Kidney glomerular epithelial cell (primary cell): ENCODE measurements at regions not wholly inside any gene's neighbourhood (a gene's known extent, or its start where the extent isn't known, plus 50 kb on each side); places are given as distances from the start of the nearest gene placed in this dataset.

Source experiments
- DNase-seq: peaks from one replicate; lab custom pipeline; 2025; lab: John Stamatoyannopoulos, UW

- DNase-seq = peak; percentile 44
Measured at GRCh38 chr18:22848615-22849014, 84.5 kb upstream of the RBBP8 start.

DNA sequence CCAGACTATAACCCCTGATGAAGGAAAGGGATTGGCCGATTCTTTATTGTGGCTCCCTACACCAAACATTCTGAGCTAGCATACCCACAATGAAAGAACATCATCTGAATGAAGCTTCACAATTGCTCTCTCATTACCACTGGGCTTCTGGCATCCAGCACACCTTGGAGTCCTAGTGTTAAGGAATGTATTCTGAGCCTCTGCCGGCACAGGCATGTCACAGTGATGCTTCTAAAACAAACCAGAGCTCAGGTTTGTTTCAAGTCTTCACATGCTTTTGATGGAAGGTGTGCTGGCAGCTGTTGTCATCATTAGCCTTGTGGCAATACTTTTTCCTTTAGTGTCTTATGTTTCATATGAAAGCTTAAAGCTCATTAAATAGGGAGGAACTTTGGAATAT, 76.3 kb upstream of the RBBP8 start:
- DNase-seq = peak; percentile 37

DNA sequence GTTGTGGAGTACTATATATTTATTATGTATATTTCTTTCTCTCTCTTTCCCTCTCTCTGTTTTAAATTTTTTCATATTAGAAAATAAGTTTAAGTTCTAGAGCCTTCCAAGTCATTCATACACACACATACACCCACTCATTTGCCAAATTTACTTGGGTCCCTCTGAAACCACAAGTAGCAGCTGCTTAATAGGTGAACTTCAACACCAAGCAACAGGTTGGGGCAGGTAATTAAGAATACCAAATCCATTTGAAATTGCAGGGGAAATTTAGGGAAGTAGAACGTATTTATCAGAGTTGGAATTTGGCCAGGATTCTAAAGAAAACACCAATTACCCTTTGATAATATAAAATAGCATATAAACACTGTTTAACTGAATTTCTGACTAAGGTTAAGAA, 75.0 kb upstream of the RBBP8 start:
- no peak for DNase-seq

GRCh38 chr18:22860807-22861206, 72.3 kb upstream of the RBBP8 start:
- no peak for DNase-seq

DNA sequence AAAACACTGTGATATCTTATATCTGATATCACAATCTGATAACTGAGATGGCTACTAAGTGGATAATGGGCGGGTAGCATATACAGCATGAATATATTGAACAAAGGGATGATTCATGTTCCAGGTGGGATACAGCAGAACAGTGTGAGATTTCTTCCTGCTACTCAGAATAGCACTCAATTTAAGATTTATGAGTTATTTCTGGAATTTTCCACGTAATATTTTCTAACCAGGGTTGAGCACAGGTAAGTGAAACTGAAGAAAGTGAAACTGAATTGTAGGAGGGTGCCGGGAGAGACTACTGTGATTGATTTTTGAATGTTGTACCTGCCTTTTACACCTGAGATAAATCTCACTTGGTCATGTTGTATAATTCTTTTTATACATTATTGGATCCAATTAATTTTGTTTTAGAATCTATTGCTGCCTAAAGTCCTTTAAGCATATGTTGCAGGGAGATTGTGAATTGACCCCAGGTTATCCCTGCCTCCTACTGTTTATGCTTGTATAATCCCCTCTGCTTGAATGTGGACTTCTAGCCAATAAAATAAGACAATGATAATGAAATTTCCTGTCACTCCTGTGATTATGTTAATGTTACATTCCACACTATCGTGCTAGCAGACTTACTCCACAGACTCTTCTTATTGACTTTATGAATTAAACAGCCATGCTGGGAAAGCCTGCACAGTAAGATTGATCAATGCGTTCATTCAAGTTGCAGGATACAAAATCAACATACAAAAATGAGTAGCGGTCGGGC, 67.6 kb upstream of the RBBP8 start:
- DNase-seq = no peak

- DNase-seq = no peak
Measured at GRCh38 chr18:22868831-22869230, 64.3 kb upstream of the RBBP8 start.

- DNase-seq = peak; percentile 65
Measured at GRCh38 chr18:22871809-22872525, 61.2 kb upstream of the RBBP8 start.

GRCh38 chr18:22872900-22873537, 60.1 kb upstream of the RBBP8 start:
- peak; percentile 23 for DNase-seq

DNA sequence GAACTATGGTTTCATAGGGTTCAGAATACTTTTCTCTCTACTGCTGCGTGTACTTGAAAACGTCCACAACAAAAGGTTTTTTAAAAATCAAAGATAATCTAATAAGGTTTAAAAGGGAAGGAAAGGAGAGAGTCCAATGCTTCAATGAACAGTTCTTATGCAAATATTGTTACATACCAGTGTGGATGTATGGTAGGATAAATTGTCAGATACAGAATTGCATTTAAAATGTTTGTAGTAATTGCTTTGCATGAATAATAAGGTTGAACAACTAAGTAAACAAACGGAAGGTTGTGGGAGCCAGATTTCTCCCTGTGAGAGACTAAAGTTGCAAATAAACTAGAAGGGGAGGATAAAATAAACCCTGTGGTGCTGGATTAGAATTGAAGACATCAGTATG, 53.8 kb upstream of the RBBP8 start:
- no peak for DNase-seq

DNA sequence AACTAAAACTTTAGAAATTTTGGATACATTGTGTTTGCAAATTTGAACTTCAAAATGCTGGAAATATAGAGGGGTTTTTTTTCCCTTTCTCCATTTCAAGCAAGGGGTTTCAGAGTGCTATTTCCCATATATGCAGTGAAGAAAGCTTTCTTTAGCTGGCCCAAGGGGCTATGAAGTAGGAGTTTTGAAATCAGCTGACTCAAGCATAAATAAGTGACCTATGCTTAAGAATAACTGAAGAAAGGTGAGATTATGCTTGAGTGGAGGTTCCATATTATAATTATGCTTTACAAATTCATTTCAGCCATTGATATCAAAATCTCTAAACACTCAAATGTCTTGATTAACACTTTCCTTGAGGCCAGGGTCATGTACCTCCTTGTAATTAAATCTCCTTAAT, 51.0 kb upstream of the RBBP8 start:
- DNase-seq = no peak

DNA sequence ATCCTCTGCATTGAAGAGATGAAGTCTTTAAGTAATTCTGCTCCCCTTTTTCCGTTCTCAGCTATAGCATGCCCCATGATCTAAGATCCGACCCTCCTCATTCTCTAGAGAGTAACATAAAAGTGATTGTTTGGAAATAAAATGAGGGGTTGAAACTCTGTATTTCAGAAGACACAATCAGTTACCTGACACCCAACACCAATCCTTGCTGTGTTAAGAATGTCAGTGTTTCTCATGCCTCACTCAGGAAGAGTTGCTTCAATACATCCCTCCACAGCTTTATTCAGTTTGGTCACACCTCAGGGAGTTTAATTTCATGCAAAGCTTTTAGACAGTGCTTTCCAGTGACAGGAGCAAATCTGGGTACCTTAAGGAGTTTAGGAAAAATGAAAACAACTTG, 49.9 kb upstream of the RBBP8 start:
- no peak for DNase-seq
